SK-N-SH treated with all-trans-retinoic acid at 6 μM for 48 hours (cell line): ENCODE measurements at regions not wholly inside any gene's neighbourhood (a gene's known extent, or its start where the extent isn't known, plus 50 kb on each side); places are given as distances from the start of the nearest gene placed in this dataset.

Experiments
- ATAC-seq: fragments of 200-7000 bp; cut with Tn5 transposase; 3 replicates; pipeline ENCODE4 v1.9.1; 2020; ENCODE audit warnings: mild to moderate bottlenecking, moderate library complexity
- BACH2 ChIP-seq: fragments of 250-450 bp; sonication (Bioruptor Pico); IDR thresholded peaks from 2 replicates; pipeline ENCODE4 v1.9.0; 2021; ENCODE audit warnings: mild to moderate bottlenecking, borderline replicate concordance
- CREB5 ChIP-seq: fragments of 250-450 bp; sonication (Bioruptor Pico); IDR thresholded peaks from 2 replicates; pipeline ENCODE4 v1.5.1; 2020; ENCODE audit warnings: low read depth, mild to moderate bottlenecking, moderate library complexity
- CSDC2 ChIP-seq: fragments of 250-450 bp; sonication (Bioruptor Pico); IDR thresholded peaks from 2 replicates; pipeline ENCODE4 v1.5.0; 2020; ENCODE audit warnings: mild to moderate bottlenecking, moderate library complexity
- CSRNP3 ChIP-seq: fragments of 250-450 bp; sonication (Bioruptor Pico); IDR thresholded peaks from 2 replicates; pipeline ENCODE4 v1.5.1; 2021; ENCODE audit warnings: mild to moderate bottlenecking, moderate library complexity
- ESRRG ChIP-seq: fragments of 250-450 bp; sonication (Bioruptor Pico); IDR thresholded peaks from 2 replicates; pipeline ENCODE4 v1.6.1; 2021; ENCODE audit warnings: mild to moderate bottlenecking
- GLIS3 ChIP-seq: fragments of 250-450 bp; sonication (Bioruptor Pico); IDR thresholded peaks from 2 replicates; pipeline ENCODE4 v1.5.0; 2020; ENCODE audit warnings: mild to moderate bottlenecking, moderate library complexity
- ISL1 ChIP-seq: fragments of 250-450 bp; sonication (Bioruptor Pico); IDR thresholded peaks from 2 replicates; pipeline ENCODE4 v2.1.2; 2022; ENCODE audit warnings: mild to moderate bottlenecking, moderate library complexity
- OSR1 ChIP-seq: fragments of 250-450 bp; sonication (Bioruptor Pico); IDR thresholded peaks from 2 replicates; pipeline ENCODE4 v1.8.0; 2022; ENCODE audit warnings: moderate library complexity, mild to moderate bottlenecking, inconsistent platforms
- PPARA ChIP-seq: fragments of 250-450 bp; sonication (Bioruptor Pico); IDR thresholded peaks from 2 replicates; pipeline ENCODE4 v1.5.0; 2020; ENCODE audit warnings: mild to moderate bottlenecking, borderline replicate concordance
- RARB ChIP-seq: fragments of 250-450 bp; sonication (Bioruptor Pico); IDR thresholded peaks from 2 replicates; pipeline ENCODE4 v1.8.0; 2021; ENCODE audit warnings: mild to moderate bottlenecking, moderate library complexity
- SNAI2 ChIP-seq: fragments of 250-450 bp; sonication (Bioruptor Pico); IDR thresholded peaks from 2 replicates; pipeline ENCODE4 v1.5.0; 2020; ENCODE audit warnings: mild to moderate bottlenecking, moderate library complexity
- TCF4 ChIP-seq: fragments of 250-450 bp; sonication (Bioruptor Pico); IDR thresholded peaks from 2 replicates; pipeline ENCODE4 v1.8.0; 2021; ENCODE audit warnings: mild to moderate bottlenecking, moderate library complexity, borderline replicate concordance
- TOX ChIP-seq: fragments of 250-450 bp; sonication (Bioruptor Pico); IDR thresholded peaks from 2 replicates; pipeline ENCODE4 v1.8.0; 2021; ENCODE audit warnings: mild to moderate bottlenecking, moderate library complexity, borderline replicate concordance
- TSHZ2 ChIP-seq: fragments of 250-450 bp; sonication (Bioruptor Pico); IDR thresholded peaks from 2 replicates; pipeline ENCODE4 v1.5.0; 2020; ENCODE audit warnings: mild to moderate bottlenecking, moderate library complexity
- ZC3H10 ChIP-seq: fragments of 250-450 bp; sonication (Bioruptor Pico); IDR thresholded peaks from 2 replicates; pipeline ENCODE4 v1.5.1; 2021; ENCODE audit warnings: mild to moderate bottlenecking, moderate library complexity
- ZFP3 ChIP-seq: fragments of 250-450 bp; sonication (Bioruptor Pico); IDR thresholded peaks from 2 replicates; pipeline ENCODE4 v1.5.0; 2020; ENCODE audit warnings: mild to moderate bottlenecking, moderate library complexity
- ZFP30 ChIP-seq: fragments of 450-650 bp; formaldehyde crosslinking; IDR thresholded peaks from 2 replicates; pipeline ENCODE4 v1.5.0; 2022; ENCODE audit warnings: mild to moderate bottlenecking, moderate library complexity
- ZNF565 ChIP-seq: fragments of 450-650 bp; formaldehyde crosslinking; conservative IDR thresholded peaks from 2 replicates; pipeline ENCODE4 v1.5.0; 2020; ENCODE audit warnings: low read depth, mild to moderate bottlenecking, moderate library complexity
- ZNF70 ChIP-seq: fragments of 450-650 bp; formaldehyde crosslinking; IDR thresholded peaks from 2 replicates; pipeline ENCODE4 v1.5.0; 2020; ENCODE audit warnings: mild to moderate bottlenecking, moderate library complexity
- ZNF8 ChIP-seq: fragments of 450-650 bp; formaldehyde crosslinking; IDR thresholded peaks from 2 replicates; pipeline ENCODE4 v1.5.0; 2020; ENCODE audit warnings: mild to moderate bottlenecking, moderate library complexity
- TF ChIP-seq, protein P1 (sequence below): fragments of 250-450 bp; sonication (Bioruptor Pico); IDR thresholded peaks from 2 replicates; pipeline ENCODE4 v1.8.0; 2020; ENCODE audit warnings: mild to moderate bottlenecking, moderate library complexity, borderline replicate concordance
- TF ChIP-seq, protein P2 (sequence below): fragments of 250-450 bp; sonication (Bioruptor Pico); IDR thresholded peaks from 2 replicates; pipeline ENCODE4 v1.8.0; 2021; ENCODE audit warnings: low read depth, mild to moderate bottlenecking, moderate library complexity, borderline replicate concordance

DNA sequence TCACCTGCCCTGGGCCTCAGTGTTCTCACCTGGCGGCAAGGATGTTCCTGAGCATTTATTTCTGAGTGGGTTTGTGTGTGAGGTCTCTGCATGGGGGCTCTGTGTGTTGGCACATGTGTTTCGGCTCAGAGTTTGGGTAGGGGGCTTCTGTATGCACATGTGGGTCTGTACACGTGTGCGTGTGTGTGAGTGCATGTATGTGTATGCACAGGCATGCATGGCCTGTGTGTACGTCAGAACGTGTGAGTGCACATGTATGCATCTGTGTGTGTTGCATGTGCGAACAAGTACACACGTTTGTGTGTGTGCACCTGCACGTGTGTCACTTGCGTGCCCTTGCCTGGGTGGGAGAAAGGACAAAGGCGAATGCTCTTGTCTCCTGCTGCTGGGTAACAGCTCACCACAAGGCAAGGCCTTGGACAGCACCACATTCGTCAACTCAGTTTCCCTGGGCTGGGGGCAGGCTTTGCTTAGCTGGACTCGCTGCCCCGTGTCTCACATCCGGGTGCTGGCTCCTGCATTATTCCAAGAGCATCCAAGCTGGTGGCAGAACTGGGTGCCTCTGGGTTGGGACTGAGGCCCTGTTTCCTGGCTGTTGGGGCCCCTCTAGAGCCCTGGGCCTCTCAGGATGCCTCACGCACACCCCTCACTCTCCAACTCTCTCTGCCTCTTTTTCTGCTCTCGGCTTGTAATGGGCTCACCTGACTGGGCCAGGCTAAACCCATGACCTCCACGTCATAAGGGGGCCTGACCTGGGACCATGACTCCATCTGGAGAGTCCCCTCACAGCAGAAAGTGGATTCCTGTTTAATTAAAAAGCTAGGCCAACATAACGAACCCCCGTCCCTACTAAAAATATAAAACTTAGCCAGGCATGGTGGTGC lies 153.6 kb upstream of the C14orf180 start:
- no peak for ATAC-seq
- TF ChIP-seq TSHZ2 (CRISPR knock-in tag) (no peak), ZFP3 (no peak), CREB5 (CRISPR knock-in tag) (no peak), ZC3H10 (CRISPR knock-in tag) (no peak), GLIS3 (no peak), CSDC2 (CRISPR knock-in tag) (no peak), ZNF565 (CRISPR knock-in tag) (no peak), TCF4 (no peak), ZNF70 (CRISPR knock-in tag) (no peak), PPARA (CRISPR knock-in tag) (no peak), BACH2 (CRISPR knock-in tag) (no peak), CSRNP3 (CRISPR knock-in tag) (no peak), ZNF8 (CRISPR knock-in tag) (no peak), ISL1 (CRISPR knock-in tag) (no peak), ESRRG (CRISPR knock-in tag) (no peak)
- TF ChIP-seq, protein P1, sequence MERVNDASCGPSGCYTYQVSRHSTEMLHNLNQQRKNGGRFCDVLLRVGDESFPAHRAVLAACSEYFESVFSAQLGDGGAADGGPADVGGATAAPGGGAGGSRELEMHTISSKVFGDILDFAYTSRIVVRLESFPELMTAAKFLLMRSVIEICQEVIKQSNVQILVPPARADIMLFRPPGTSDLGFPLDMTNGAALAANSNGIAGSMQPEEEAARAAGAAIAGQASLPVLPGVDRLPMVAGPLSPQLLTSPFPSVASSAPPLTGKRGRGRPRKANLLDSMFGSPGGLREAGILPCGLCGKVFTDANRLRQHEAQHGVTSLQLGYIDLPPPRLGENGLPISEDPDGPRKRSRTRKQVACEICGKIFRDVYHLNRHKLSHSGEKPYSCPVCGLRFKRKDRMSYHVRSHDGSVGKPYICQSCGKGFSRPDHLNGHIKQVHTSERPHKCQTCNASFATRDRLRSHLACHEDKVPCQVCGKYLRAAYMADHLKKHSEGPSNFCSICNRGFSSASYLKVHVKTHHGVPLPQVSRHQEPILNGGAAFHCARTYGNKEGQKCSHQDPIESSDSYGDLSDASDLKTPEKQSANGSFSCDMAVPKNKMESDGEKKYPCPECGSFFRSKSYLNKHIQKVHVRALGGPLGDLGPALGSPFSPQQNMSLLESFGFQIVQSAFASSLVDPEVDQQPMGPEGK: no peak
- TF ChIP-seq, protein P2, sequence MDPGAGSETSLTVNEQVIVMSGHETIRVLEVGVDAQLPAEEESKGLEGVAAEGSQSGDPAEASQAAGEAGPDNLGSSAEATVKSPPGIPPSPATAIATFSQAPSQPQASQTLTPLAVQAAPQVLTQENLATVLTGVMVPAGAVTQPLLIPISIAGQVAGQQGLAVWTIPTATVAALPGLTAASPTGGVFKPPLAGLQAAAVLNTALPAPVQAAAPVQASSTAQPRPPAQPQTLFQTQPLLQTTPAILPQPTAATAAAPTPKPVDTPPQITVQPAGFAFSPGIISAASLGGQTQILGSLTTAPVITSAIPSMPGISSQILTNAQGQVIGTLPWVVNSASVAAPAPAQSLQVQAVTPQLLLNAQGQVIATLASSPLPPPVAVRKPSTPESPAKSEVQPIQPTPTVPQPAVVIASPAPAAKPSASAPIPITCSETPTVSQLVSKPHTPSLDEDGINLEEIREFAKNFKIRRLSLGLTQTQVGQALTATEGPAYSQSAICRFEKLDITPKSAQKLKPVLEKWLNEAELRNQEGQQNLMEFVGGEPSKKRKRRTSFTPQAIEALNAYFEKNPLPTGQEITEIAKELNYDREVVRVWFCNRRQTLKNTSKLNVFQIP (CRISPR knock-in tag): no peak
- TF ChIP-seq, all 23 proteins: peak for 0

DNA sequence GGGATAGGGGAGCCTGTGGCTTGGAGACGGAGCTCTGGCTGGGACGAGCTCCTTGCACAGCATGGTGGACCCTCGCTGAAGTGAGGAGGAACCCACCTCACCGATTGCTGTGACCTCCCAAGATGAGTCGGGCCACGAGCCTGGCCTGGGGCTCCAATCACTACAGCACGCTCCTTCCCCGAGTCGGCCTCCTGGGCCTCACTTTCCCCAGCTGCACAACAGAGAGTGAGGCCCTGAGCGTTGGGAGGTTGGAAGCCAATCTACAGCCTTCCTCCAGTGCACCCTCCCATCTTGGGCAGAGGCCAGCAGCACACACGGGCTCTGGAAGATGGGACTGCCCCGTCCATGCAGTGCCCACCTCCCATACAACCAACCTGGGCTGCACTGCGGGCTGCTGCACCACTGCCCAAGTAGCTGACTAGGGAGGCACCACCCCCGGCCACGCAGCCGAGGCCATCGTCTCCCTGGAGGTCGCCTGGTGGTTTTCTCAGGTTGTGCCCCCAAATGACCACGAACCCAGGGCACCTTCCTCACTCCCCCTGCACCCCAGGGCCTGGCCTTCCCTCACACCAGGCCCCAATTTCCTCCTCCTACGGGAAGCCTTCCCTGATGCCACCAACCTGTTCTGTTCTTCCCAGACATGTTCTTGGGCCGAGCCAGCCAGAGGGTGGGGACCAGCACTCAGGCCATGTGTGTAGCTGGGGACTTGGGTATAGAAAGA lies 152.3 kb upstream of the C14orf180 start:
- ATAC-seq: no peak
- TF ChIP-seq TOX: no peak
- TF ChIP-seq SNAI2 (CRISPR knock-in tag): no peak

- no peak for ATAC-seq
- TF ChIP-seq ZFP30 (CRISPR knock-in tag) (no peak), ZNF8 (CRISPR knock-in tag) (no peak), ZC3H10 (CRISPR knock-in tag) (no peak), ZNF565 (CRISPR knock-in tag) (no peak), TCF4 (no peak), RARB (CRISPR knock-in tag) (no peak), OSR1 (CRISPR knock-in tag) (no peak), ZNF70 (CRISPR knock-in tag) (no peak), TOX (no peak), SNAI2 (CRISPR knock-in tag) (no peak), ESRRG (CRISPR knock-in tag) (no peak), ZFP3 (no peak), CSDC2 (CRISPR knock-in tag) (no peak)
- TF ChIP-seq, protein P1: no peak
- TF ChIP-seq, protein P2 (CRISPR knock-in tag): no peak
Observed at GRCh38 chr14:104428333-104428851, 151.2 kb upstream of the C14orf180 start.
